RWPE1 (cell line): ENCODE measurements at regions not wholly inside any gene's neighbourhood (a gene's known extent, or its start where the extent isn't known, plus 50 kb on each side); places are given as distances from the start of the nearest gene placed in this dataset.

Source experiments
- CTCF ChIA-PET: fragments of 350-600 bp; sonication (Branson Sonifier 250); formaldehyde crosslinking; extraction: SDS; loops from one replicate; lab custom pipeline; 2021; lab: Yijun Ruan, JAX
- POLR2A ChIA-PET: fragments of 400-600 bp; formaldehyde crosslinking; extraction: SDS; loops from one replicate; lab custom pipeline; 2020; ENCODE audit warnings: antibody characterized with exemption; ENCODE audit not compliant: low non-redundant PET; lab: Yijun Ruan, JAX
- DNase-seq: peaks from one replicate; pipeline ENCODE4 v3.0.0; 2012; ENCODE audit warnings: low spot score
- H3K27ac ChIP-seq: fragments of 450-650 bp; 2 replicates; pipeline ENCODE4 v1.5.1; 2017
- TF ChIP-seq, protein P1 (sequence below): fragments of 450-650 bp; conservative IDR thresholded peaks from 2 replicates; pipeline ENCODE4 v1.5.1; 2017; ENCODE audit warnings: low read depth, mild to moderate bottlenecking

GRCh38 chr11:32288276-32288675, 147.1 kb downstream of the WT1 start:
- H3K27ac ChIP-seq: no peak overlapping the region
- TF ChIP-seq, protein P1, sequence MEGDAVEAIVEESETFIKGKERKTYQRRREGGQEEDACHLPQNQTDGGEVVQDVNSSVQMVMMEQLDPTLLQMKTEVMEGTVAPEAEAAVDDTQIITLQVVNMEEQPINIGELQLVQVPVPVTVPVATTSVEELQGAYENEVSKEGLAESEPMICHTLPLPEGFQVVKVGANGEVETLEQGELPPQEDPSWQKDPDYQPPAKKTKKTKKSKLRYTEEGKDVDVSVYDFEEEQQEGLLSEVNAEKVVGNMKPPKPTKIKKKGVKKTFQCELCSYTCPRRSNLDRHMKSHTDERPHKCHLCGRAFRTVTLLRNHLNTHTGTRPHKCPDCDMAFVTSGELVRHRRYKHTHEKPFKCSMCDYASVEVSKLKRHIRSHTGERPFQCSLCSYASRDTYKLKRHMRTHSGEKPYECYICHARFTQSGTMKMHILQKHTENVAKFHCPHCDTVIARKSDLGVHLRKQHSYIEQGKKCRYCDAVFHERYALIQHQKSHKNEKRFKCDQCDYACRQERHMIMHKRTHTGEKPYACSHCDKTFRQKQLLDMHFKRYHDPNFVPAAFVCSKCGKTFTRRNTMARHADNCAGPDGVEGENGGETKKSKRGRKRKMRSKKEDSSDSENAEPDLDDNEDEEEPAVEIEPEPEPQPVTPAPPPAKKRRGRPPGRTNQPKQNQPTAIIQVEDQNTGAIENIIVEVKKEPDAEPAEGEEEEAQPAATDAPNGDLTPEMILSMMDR: no peak
- ChIA-PET POLR2A (no interaction called here), CTCF (interaction anchor here (0.6 kb wide), 2 partner anchors 57 to 100 kb away, joined by 3 to 4 read pairs; no protein-coding TSS in a partner anchor)
- DNase-seq: no peak

DNA sequence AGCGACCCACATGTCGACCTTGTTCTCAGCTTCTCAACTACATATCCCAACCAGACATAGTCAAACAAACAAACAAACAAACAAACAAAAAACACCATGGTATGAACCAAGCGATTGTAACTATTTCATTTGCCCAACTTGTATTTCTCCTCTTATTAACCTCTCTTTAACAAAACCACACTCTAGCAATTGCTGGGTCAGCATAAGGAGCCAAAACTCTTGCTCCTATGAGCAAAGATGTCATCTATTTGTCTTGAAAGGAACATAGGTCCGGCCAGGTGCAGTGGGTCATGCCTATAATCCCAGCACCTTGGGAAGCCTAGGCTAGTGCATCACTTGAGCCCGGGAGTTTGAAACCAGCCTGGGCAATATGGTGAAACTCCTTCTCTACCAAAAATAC, 145.6 kb downstream of the WT1 start:
- H3K27ac ChIP-seq: no peak overlapping the region
- no peak for DNase-seq
- CTCF ChIA-PET: interaction anchor here (0.9 kb wide), 1 partner anchor 13 kb away, joined by 3 read pairs; no protein-coding TSS in a partner anchor
- TF ChIP-seq, protein P1: no peak
- POLR2A ChIA-PET: no interaction called here

GRCh38 chr11:32290783-32291182, 144.6 kb downstream of the WT1 start:
- no peak overlapping the region for H3K27ac ChIP-seq
- TF ChIP-seq, protein P1: no peak
- DNase-seq: no peak
- ChIA-PET POLR2A (no interaction called here), CTCF (no interaction called here)

- TF ChIP-seq, protein P1: peak; percentile 38
- ChIA-PET POLR2A (no interaction called here), CTCF (interaction anchor here (0.6 to 1.2 kb wide), 6 partner anchors 9 to 1190 kb away, joined by 3 to 5 read pairs (median 3); no protein-coding TSS in a partner anchor)
- no peak overlapping the region for H3K27ac ChIP-seq
- DNase-seq: peak; percentile 54
Observed at GRCh38 chr11:32297611-32298011, 137.7 kb downstream of the WT1 start.

GRCh38 chr11:32302826-32303225, 132.5 kb downstream of the WT1 start:
- ChIA-PET POLR2A (no interaction called here), CTCF (interaction anchor here (0.8 kb wide), 1 partner anchor 21 kb away, joined by 3 read pairs; no protein-coding TSS in a partner anchor)
- TF ChIP-seq, protein P1: no peak
- peak; percentile 15 for DNase-seq
- H3K27ac ChIP-seq: no peak overlapping the region

- TF ChIP-seq, protein P1: no peak
- POLR2A ChIA-PET: no interaction called here
- CTCF ChIA-PET: interaction anchor here (0.7 kb wide), 1 partner anchor 164 kb away, joined by 4 read pairs; no protein-coding TSS in a partner anchor
- DNase-seq: no peak
- H3K27ac ChIP-seq: no peak overlapping the region
Observed at GRCh38 chr11:32304521-32304920, 130.8 kb downstream of the WT1 start.
